ENCODE measurements at regions not wholly inside any gene's neighbourhood (a gene's known extent, or its start where the extent isn't known, plus 50 kb on each side); places are given as distances from the start of the nearest gene placed in this dataset.

- DNase-seq = no peak
Measured at GRCh38 chr4:121519236-121519838, 138.5 kb upstream of the QRFPR start.

- DNase-seq = no peak
Measured at GRCh38 chr4:121517241-121517640, 136.4 kb upstream of the QRFPR start.

- no peak for DNase-seq
Measured at GRCh38 chr4:121514443-121514842, 133.6 kb upstream of the QRFPR start.

- DNase-seq = peak; percentile 3
Measured at GRCh38 chr4:121510341-121510874, 129.6 kb upstream of the QRFPR start.

- DNase-seq = no peak
Measured at GRCh38 chr4:121485190-121485804, 104.5 kb upstream of the QRFPR start.

- peak; percentile 67 for DNase-seq
Measured at GRCh38 chr4:121484633-121485032, 103.8 kb upstream of the QRFPR start.

GRCh38 chr4:121479808-121480207, 99.0 kb upstream of the QRFPR start:
- DNase-seq = no peak

- DNase-seq = no peak
Measured at GRCh38 chr4:121477480-121477879, 96.7 kb upstream of the QRFPR start.

GRCh38 chr4:121477079-121477478, 96.3 kb upstream of the QRFPR start:
- no peak for DNase-seq

- DNase-seq = no peak
Measured at GRCh38 chr4:121472937-121473721, 92.3 kb upstream of the QRFPR start.

GRCh38 chr4:121464854-121465253, 84.0 kb upstream of the QRFPR start:
- DNase-seq = peak; percentile 7

- DNase-seq = peak; percentile 88
Measured at GRCh38 chr4:121462660-121463261, 81.9 kb upstream of the QRFPR start.

- no peak for DNase-seq
Measured at GRCh38 chr4:121459026-121459425, 78.2 kb upstream of the QRFPR start.

GRCh38 chr4:121457278-121457875, 76.6 kb upstream of the QRFPR start:
- DNase-seq = no peak

- no peak for DNase-seq
Measured at GRCh38 chr4:121455285-121455684, 74.5 kb upstream of the QRFPR start.

GRCh38 chr4:121454251-121454979, 73.6 kb upstream of the QRFPR start:
- DNase-seq = no peak

GRCh38 chr4:121451310-121451709, 70.5 kb upstream of the QRFPR start:
- no peak for DNase-seq

GRCh38 chr4:121449416-121449815, 68.6 kb upstream of the QRFPR start:
- no peak for DNase-seq

GRCh38 chr4:121448231-121448630, 67.4 kb upstream of the QRFPR start:
- DNase-seq = no peak

- no peak for DNase-seq
Measured at GRCh38 chr4:121439669-121440068, 58.9 kb upstream of the QRFPR start.

All from hematopoietic multipotent progenitor cell treated with erythropoietin and hydrocortisone succinate and interleukin-3 and kit ligand, for 4 days (in vitro differentiated cells).